AG04449 (cell line): ENCODE measurements at regions not wholly inside any gene's neighbourhood (a gene's known extent, or its start where the extent isn't known, plus 50 kb on each side); places are given as distances from the start of the nearest gene placed in this dataset.

Experiments
- CTCF ChIA-PET: fragments of 350-600 bp; formaldehyde crosslinking; extraction: SDS; loops from one replicate; lab custom pipeline; 2021; ENCODE audit warnings: antibody characterized with exemption; lab: Yijun Ruan, JAX
- POLR2A ChIA-PET: fragments of 400-600, 350-600 bp; formaldehyde crosslinking; extraction: SDS; loops from one replicate; lab custom pipeline; 2020; ENCODE audit warnings: antibody characterized with exemption, inconsistent platforms; lab: Yijun Ruan, JAX
- DNase-seq: peaks from one replicate; pipeline ENCODE4 v3.0.0-alpha.2; 2010; ENCODE audit warnings: low read depth, low spot score
- H3K4me3 ChIP-seq: 2 replicates; pipeline ENCODE4 v1.5.1; 2011; ENCODE audit warnings: low read depth, mild to moderate bottlenecking, control low read depth, low read length
- TF ChIP-seq, protein P1 (sequence below): IDR thresholded peaks from one replicate; pipeline ENCODE4 v1.5.1; 2011; ENCODE audit warnings: mild to moderate bottlenecking, moderate library complexity, low read length, control low read depth, inconsistent platforms; ENCODE audit not compliant: insufficient read depth; ENCODE audit errors: missing control alignments

- TF ChIP-seq, protein P1, sequence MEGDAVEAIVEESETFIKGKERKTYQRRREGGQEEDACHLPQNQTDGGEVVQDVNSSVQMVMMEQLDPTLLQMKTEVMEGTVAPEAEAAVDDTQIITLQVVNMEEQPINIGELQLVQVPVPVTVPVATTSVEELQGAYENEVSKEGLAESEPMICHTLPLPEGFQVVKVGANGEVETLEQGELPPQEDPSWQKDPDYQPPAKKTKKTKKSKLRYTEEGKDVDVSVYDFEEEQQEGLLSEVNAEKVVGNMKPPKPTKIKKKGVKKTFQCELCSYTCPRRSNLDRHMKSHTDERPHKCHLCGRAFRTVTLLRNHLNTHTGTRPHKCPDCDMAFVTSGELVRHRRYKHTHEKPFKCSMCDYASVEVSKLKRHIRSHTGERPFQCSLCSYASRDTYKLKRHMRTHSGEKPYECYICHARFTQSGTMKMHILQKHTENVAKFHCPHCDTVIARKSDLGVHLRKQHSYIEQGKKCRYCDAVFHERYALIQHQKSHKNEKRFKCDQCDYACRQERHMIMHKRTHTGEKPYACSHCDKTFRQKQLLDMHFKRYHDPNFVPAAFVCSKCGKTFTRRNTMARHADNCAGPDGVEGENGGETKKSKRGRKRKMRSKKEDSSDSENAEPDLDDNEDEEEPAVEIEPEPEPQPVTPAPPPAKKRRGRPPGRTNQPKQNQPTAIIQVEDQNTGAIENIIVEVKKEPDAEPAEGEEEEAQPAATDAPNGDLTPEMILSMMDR, result no peak
- no peak for DNase-seq
- POLR2A ChIA-PET, result no interaction called here
- H3K4me3 ChIP-seq, result no peak overlapping the region
- CTCF ChIA-PET, result no interaction called here
Measured at GRCh38 chr1:164384262-164384661, 174.7 kb upstream of the PBX1 start.

- ChIA-PET POLR2A (no interaction called here), CTCF (interaction anchor here (0.6 kb wide), 1 partner anchor 185 kb away, joined by 3 read pairs; no protein-coding TSS in a partner anchor)
- H3K4me3 ChIP-seq, result no peak overlapping the region
- DNase-seq, result no peak
- TF ChIP-seq, protein P1, result no peak
Measured at GRCh38 chr1:164417016-164417704, 141.8 kb upstream of the PBX1 start.

GRCh38 chr1:164423136-164423535 is 135.8 kb upstream of the PBX1 start:
- no peak overlapping the region for H3K4me3 ChIP-seq
- TF ChIP-seq, protein P1, result no peak
- ChIA-PET CTCF (no interaction called here), POLR2A (no interaction called here)
- no peak for DNase-seq

DNA sequence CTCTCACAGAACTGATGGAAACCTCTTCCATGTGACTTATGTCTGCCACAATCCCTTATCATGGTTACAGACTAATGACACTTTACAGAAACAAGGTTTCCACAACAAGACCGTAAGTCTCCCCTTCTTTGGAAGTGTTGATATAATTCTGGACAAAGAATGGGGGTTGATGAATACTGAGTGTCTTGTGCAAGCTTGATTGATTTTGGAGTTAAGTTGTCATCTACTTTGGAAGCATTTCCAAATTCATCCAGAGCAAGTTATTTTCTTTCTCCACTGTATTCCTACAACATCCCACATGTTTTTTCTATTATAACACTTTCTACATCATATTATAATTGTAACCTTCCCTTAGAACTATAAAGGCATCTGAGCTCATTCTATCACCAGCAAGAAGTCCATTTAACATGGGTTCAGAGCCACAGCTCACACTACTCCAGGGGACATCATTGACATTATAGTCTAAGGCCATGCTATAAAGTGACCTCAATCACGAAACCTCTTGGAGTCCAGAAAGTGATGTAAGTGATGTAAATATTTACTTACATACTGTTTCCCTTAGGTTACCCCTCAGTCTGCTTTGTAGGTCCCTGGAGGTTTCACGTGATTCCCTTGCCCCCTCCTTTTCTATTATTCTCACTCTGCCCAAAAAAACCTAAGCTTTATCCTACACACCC is 125.7 kb upstream of the PBX1 start:
- CTCF ChIA-PET, result no interaction called here
- no peak overlapping the region for H3K4me3 ChIP-seq
- no peak for DNase-seq
- TF ChIP-seq, protein P1, result no peak
- POLR2A ChIA-PET, result no interaction called here

- DNase-seq, result no peak
- H3K4me3 ChIP-seq, result no peak overlapping the region
- CTCF ChIA-PET, result no interaction called here
- TF ChIP-seq, protein P1, result no peak
- POLR2A ChIA-PET, result no interaction called here
Measured at GRCh38 chr1:164433818-164434170, 125.2 kb upstream of the PBX1 start.

GRCh38 chr1:164440232-164440631 is 118.8 kb upstream of the PBX1 start:
- DNase-seq, result no peak
- no peak overlapping the region for H3K4me3 ChIP-seq
- CTCF ChIA-PET, result no interaction called here
- TF ChIP-seq, protein P1, result peak; percentile 40
- POLR2A ChIA-PET, result no interaction called here
